ENCODE measurements at regions not wholly inside any gene's neighbourhood (a gene's known extent, or its start where the extent isn't known, plus 50 kb on each side); places are given as distances from the start of the nearest gene placed in this dataset.
A peak's percentile ranks its signal among the peaks of the same experiment; 100 is the strongest.
"Not testable (repeated sequence)": the region's sequence is repeated elsewhere in the genome, so short reads cannot be mapped to it uniquely, and the experiment has no call there.

- DNase-seq = no peak
Measured at GRCh38 chr6:71056656-71057055, 99.8 kb upstream of the B3GAT2 start.

- no peak for DNase-seq
Measured at GRCh38 chr6:71066153-71066552, 109.3 kb upstream of the B3GAT2 start.

DNA sequence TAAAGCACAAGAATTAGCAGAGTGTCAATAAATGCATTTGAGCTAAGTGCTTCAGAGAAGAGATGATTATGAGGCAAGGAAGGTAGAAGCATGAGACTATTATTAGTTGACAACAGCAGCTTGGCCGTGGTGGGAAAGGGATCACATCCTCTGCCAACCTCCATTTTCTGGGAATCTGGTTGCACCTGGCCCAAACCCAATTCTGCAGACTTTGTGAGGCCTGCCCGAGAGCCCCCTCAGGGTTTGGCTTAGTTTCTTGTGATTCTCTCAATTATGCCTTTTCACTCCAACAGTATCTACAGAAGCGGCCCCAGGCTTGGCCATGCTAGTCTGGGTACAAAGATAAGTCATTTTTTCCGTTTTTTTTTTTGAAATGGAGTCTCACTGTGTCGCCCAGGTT, 111.0 kb upstream of the B3GAT2 start:
- DNase-seq = no peak

DNA sequence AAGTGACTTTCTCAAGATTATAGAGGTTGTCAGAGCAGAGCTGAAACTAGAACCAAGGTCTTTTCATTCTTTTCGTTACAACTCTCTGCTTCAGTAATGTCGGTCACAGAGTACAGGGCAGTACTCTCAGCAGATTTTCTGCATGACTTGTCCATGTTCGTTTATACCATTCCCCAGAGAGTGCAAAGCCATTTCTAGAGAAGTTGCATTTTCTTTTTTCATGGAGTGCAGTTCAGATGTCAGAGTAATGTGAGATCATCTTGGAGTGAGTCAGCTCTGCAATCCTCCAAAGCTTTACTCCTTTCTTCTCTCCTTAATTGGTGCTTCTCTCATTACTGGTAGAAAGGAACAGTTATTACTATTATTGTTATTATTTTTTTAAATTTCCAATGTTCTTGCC, 115.6 kb upstream of the B3GAT2 start:
- DNase-seq = no peak

DNA sequence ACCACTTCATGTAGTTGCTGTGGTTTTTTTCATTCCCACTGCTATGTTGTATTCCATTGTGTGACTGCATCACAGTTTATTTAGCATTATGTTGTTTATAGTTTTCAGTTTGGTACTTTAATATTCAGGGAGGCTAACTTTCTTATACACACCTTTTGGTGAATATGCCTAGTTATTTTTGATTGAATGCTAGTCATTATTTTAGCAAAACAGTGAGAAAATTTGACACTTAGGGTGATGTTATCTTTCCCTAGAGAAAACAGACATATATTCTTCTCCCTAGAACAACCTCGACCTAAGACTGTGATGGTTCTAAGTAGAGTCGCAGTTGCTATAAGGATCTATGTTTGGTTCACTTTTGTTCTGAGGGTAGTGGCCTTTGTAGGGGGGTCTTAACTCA, 120.8 kb upstream of the B3GAT2 start:
- DNase-seq = no peak

DNA sequence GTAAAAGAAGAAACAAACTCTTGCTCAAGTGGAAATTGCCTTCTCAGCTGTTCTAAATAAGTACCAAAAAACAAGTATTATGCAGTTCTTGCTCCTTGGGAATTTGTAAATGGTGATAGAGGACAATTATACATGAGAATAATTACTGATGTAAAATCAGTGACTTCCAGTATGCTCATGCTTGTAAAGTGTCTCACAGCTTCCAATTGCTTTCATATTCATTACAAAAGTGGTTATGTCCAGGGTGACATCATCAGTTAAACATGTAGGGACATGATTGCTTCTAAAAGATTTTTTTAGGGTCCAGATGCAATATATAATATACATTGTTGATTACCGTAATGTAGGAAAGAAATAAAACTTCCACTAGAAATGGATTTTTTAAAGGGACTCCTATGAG, 122.8 kb upstream of the B3GAT2 start:
- DNase-seq = no peak

DNA sequence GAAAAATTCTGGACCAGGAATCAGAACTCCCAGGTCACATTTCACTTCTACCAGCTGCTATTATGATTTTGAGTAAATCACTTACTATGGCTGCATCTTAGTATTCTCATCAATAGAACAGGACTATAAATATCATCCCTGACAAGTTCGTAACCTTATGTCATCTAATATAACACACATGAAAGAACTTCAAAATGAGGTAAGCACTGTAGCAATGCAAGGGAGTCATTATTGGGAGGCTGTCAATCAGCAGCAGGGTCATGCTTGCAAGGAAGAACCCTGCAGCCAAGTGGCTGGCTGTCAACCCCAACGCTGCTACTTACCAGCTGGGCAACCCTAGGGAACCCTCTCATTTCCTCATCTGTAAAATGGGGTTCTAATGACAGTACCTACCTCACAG, 123.3 kb upstream of the B3GAT2 start:
- DNase-seq = no peak

DNA sequence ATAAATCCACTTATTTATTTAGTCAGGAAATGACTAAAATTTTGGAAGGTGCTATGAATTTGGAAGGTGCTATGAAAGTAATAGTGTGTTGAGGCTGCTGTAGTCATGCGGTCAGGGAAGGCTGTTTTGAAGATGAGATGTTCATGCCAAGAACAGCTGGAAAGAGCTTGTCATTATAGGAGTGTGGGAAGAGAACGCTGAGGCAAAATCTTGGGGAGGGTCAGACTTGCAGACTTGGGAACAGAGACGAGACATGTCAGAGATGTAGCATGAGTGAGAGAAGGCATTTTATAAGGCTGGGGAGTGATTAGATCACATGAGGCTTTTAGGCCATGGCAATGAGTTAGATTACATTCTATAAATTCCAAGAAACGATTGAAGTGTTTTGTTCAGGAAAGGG, 124.0 kb upstream of the B3GAT2 start:
- no peak for DNase-seq

GRCh38 chr6:71082033-71082650, 125.3 kb upstream of the B3GAT2 start:
- DNase-seq = peak; percentile 6

DNA sequence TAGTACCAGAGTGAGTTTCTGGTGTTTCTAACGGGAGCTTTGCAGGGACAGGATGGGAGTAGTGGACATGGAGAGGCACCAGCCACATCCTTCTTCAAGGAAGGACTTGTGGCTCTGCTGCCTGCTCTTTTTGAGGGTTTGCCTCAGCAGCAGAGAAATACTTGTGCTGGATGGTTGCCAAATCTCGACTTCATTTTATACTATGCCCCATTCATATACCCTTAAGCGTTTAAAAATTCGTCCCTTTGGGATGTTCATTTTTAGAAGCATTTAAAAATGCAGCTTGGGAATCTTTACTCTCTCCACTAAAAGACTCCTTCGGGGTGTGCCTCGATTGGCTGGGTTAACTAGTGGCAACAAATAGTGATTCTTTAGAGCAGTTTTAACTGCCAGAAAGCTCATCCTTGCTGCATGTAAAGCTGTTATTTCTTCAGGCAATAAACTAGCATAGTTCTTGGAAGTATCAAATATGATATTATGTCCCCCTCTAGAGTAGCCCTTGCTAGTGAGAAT, 126.5 kb upstream of the B3GAT2 start:
- no peak for DNase-seq

GRCh38 chr6:71088166-71088565, 131.3 kb upstream of the B3GAT2 start:
- no peak for DNase-seq

- no peak for DNase-seq
Measured at GRCh38 chr6:71090217-71090616, 133.4 kb upstream of the B3GAT2 start.

DNA sequence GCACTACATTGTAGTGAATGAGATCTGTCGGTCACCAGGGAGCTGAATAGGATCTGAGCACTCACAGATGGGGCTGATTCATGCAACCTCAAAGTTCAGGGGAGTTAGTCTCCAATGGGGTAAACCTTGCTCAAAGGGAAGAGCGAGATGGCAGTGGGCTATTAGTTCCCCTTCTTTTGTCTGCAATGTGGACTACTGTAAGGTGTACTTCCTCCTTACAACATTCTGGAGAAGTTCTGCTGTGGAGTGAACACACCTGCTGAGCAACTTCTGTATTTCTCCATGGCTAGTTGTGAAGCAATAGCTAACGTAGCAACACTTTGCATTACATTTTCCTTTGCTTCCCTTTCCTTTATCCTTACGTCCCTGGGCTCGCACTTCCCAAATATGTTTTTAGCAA, 134.3 kb upstream of the B3GAT2 start:
- DNase-seq = no peak

- DNase-seq = no peak
Measured at GRCh38 chr6:71091956-71092355, 135.1 kb upstream of the B3GAT2 start.

DNA sequence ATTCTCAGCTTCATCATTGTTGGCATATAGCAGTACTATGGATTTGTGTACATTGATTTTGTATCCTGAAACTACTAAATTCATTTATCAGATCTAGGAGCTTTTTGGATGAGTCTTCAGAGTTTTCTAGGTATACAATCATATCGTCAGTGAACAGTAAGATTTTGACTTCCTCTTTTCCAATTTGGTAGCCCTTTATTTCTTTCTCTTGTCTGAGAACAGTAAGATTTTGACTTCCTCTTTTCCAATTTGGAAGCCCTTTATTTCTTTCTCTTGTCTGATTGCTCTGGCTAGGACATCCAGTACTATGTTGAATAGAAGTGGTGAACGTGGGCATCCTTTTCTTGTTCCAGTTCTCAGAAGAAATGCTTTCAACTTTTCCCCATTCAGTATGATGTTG, 140.4 kb upstream of the B3GAT2 start:
- not testable (repeated sequence) for DNase-seq

- no peak for DNase-seq
Measured at GRCh38 chr6:71099649-71100048, 142.8 kb upstream of the B3GAT2 start.

GRCh38 chr6:71103130-71103529, 146.3 kb upstream of the B3GAT2 start:
- DNase-seq = no peak

GRCh38 chr6:71103641-71104040, 146.8 kb upstream of the B3GAT2 start:
- DNase-seq = no peak

GRCh38 chr6:71106276-71106675, 149.4 kb upstream of the B3GAT2 start:
- no peak for DNase-seq

GRCh38 chr6:71107911-71108420, 151.1 kb upstream of the B3GAT2 start:
- DNase-seq = peak; percentile 69

DNA sequence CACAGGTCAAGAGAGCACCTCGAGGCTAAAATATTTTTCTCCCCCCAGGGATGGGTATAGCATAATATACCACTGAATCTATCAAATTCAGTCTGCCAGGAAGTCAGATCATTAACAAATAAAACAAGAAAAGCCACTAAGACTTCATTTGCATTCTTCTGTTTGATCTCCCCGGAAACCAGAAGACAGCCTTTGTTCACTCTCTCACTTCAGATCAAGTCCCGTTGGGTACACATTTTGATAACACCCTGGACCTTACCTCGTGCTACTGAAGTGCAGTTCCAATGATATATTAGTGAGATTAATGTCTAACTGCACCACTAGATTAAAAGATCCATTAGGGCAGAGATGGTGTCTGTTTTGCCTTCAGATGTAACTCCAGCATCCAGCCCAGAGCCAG, 157.7 kb upstream of the B3GAT2 start:
- no peak for DNase-seq

- no peak for DNase-seq
Measured at GRCh38 chr6:71114986-71115385, 158.1 kb upstream of the B3GAT2 start.

DNA sequence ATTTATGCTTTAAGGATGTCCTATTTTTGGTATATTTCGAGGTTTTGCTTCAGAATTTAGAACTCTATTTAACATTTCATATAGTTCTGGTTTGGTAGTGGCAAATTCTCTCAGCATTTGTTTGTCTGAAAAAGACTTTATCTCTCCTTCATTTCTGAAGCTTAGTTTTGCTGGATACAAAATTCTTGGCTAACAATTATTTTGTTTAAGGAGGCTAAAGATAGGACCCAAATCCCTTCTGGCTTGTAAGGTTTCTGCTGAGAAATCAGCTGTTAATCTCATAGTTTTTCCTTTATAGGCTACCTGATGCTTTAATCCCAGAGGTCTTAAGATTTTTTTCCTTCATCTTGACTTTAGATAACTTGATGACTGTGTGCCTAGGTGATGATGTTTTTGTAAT, 162.7 kb upstream of the B3GAT2 start:
- DNase-seq = no peak

GRCh38 chr6:71123051-71123450, 165.6 kb upstream of the OGFRL1 start:
- no peak for DNase-seq

GRCh38 chr6:71124340-71124739, 164.3 kb upstream of the OGFRL1 start:
- DNase-seq = no peak
